Left lung (tissue), 4 donors: ENCODE measurements at regions not wholly inside any gene's neighbourhood (a gene's known extent, or its start where the extent isn't known, plus 50 kb on each side); places are given as distances from the start of the nearest gene placed in this dataset.

Experiments
- ATAC-seq: fragments of 200-7000 bp; cut with Tn5 transposase; one replicate; pipeline ENCODE4 v1.9.1; 2020; ENCODE audit warnings: moderate library complexity
- DNase-seq, 4 donors: peaks; one replicate each; pipeline ENCODE4 v3.0.0-alpha.2; 2013 to 2020
- H3K27ac ChIP-seq, 2 donors: fragments of 200-600 bp; sonication (generic) in 1 of 2; one replicate each; pipeline versions ENCODE4 v1.5.0 to v1.8.0; 2020 to 2021
- H3K27me3 ChIP-seq, 2 donors: fragments of 200-600 bp; sonication (generic) in 1 of 2; one replicate each; pipeline versions ENCODE4 v1.5.0 to v1.8.0; 2020 to 2021
- H3K36me3 ChIP-seq, 2 donors: fragments of 200-600 bp; sonication (generic) in 1 of 2; one replicate each; pipeline versions ENCODE4 v1.5.0 to v1.8.0; 2020 to 2021
- H3K4me1 ChIP-seq, 2 donors: fragments of 200-600 bp; one replicate each; pipeline ENCODE4 v1.8.0; 2021
- H3K4me3 ChIP-seq, 2 donors: fragments of 200-600 bp; sonication (generic) in 1 of 2; one replicate each; pipeline versions ENCODE4 v1.5.0 to v1.8.0; 2020 to 2021; ENCODE audit warnings: mild to moderate bottlenecking in 1 of 2
- H3K9me3 ChIP-seq, 2 donors: fragments of 200-600 bp; sonication (generic) in 1 of 2; one replicate each; pipeline versions ENCODE4 v1.5.0 to v1.8.0; 2020 to 2021
- CTCF ChIP-seq, 2 donors: fragments of 200-600 bp; sonication (generic) in 1 of 2; IDR thresholded peaks; one replicate each; pipeline versions ENCODE4 v1.5.0 to v1.8.0; 2021; ENCODE audit warnings: antibody characterized with exemption in 2 of 2
- intact Hi-C, 2 donors: fragments of 100-400 bp; cut with DNase I; formaldehyde crosslinking; loops; one replicate each; pipeline versions ENCODE4 v1.11.2 to v1.14.2; 2022
- donor health status: DM: no; HTN: yes; CAD: no.
- donor health status: DM: no; HTN: no; CAD: no.

DNA sequence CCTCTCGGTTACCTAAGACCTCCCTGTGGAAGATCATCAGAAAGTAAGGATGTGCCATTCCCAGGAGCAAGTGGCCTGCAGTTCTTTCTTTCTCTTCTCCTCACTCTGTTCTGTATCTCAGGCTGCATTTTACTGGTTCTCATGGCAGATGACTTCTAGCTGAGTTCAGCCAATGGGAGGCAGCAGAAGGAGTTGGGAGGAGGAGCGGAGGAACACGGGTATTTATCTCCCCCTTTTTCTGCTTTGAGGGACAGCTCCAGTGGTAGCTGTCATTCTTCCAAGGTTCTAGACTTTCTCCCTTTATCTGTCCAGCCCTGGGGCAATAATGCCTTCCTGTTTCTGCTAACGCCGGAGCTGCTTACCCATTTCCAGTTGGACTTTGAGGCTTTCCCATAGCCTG lies 339.9 kb downstream of the NR2F2 start:
- no peak overlapping the region for H3K4me3 ChIP-seq
- no peak for TF ChIP-seq CTCF (IDR thresholded peaks at IDR 0.05)
- intact Hi-C loops, result no loop called here
- peaks cover 0 to 4% of the 10 kb centered on the region in 2 donors for H3K9me3 ChIP-seq
- H3K27ac ChIP-seq, result no peak overlapping the region
- no peaks in the 10 kb centered on the region for H3K36me3 ChIP-seq
- ATAC-seq, result no peak
- H3K4me1 ChIP-seq, result no peaks in the 10 kb centered on the region
- no peak for DNase-seq
- H3K27me3 ChIP-seq, result no peaks in the 10 kb centered on the region

DNA sequence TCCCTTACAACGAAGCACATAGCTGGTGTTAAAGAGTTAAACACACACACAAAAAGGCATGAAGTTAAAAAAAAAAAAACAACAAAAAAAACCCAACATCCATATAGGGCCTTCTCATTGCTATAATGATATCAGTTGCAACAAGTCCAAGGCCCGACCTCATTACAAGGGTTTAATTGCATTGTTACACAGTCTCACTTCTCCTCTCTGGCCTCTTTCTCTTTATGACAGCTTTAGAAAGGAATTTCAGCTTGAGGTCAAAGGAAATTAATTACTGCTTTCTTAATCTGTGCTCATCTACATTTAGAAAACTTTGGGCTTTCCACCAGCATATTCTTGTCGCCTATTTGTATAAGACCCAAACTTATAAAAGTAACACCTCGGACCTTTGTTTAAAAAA lies 342.1 kb downstream of the NR2F2 start:
- intact Hi-C loops, result no loop called here
- H3K36me3 ChIP-seq, result no peaks in the 10 kb centered on the region
- no peak overlapping the region for H3K27ac ChIP-seq
- no peak for TF ChIP-seq CTCF (IDR thresholded peaks at IDR 0.05)
- H3K4me3 ChIP-seq, result no peak overlapping the region
- DNase-seq (no peak), ATAC-seq (no peak)
- H3K4me1 ChIP-seq, result no peaks in the 10 kb centered on the region
- H3K9me3 ChIP-seq, result no peaks in the 10 kb centered on the region
- H3K27me3 ChIP-seq, result no peaks in the 10 kb centered on the region

DNA sequence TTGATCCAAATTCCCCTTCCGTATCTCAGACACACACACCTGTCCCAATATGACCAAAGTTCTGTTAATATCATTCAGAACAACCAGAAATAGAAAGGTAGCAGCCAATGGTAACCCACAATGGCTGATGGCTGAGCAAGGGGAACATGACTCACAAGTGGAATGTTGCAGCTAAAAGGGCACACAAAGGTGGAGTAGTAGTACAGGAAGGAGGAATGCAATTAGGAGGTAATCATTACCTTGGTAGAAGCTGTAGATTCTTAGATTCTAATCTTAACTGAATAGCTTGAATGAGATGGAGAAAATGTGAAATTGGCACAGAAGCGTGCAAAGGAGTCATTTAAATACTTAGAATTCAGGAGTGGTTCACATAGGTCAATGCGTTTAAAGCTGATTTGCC lies 347.9 kb downstream of the NR2F2 start:
- Histone ChIP-seq H3K4me1 (no peaks in the 10 kb centered on the region), H3K4me3 (no peak overlapping the region), H3K9me3 (no peaks in the 10 kb centered on the region), H3K36me3 (no peaks in the 10 kb centered on the region), H3K27me3 (no peaks in the 10 kb centered on the region), H3K27ac (no peak overlapping the region)
- TF ChIP-seq CTCF (IDR thresholded peaks at IDR 0.05), result no peak
- ATAC-seq (no peak), DNase-seq (no peak)
- intact Hi-C loops, result no loop called here

DNA sequence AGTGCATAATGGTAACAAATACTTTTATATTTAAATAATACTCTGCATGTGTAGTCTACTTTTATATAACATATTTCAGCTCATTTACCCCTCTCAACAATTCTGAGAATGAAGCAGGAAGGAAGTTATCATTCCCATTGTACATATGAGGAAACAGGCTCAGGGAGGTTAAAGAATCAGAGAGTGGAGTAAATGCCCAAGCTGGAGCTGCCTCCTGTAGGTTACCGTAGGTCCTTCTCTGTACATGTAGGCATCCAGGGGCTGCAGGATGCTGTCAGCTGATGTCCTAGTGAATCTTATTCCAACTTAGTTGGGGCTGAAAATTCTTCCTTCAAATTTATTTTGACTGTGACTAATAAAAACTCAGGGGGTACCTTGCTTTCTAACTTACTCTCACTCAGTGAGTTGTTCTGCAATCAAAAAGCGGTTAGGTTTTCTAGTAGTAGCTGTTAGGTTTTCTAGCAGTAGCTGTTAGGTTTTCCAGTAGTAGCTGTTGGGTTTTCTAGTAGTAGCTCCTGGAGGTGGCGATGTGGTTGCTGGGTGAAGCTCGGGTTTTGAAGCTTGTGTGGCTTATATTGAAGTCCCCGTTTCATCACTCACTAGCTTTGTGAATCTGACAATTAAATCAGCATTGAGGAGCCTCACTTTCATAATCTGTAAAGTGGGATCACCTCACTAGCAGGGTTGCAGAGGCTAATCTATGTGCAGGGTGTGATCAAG lies 357.0 kb downstream of the NR2F2 start:
- Histone ChIP-seq H3K4me1 (no peaks in the 10 kb centered on the region), H3K36me3 (no peaks in the 10 kb centered on the region), H3K27ac (no peak overlapping the region), H3K9me3 (no peaks in the 10 kb centered on the region), H3K27me3 (no peaks in the 10 kb centered on the region), H3K4me3 (no peak overlapping the region)
- TF ChIP-seq CTCF (IDR thresholded peaks at IDR 0.05), result no peak
- no peak for DNase-seq
- intact Hi-C loops, result no loop called here
- ATAC-seq, result no peak

DNA sequence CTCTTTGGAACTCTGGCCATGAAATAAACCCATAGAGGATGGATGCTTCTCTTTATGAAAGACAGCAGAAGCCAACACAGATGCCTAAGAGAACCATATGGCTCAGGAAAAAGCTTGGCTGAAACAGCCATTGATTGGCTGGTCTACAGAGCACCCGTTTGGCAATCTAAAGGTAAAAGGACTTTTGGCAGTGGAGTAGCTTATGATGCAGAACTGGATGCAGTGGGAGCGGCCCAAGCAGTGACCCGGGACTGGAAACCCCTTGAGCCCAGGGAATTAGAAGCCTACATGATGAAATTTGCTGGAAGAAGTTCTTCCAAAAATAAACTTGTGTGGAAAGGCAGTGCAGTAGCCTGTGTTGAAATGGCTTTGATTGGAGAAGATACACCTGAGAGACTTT lies 360.2 kb downstream of the NR2F2 start:
- H3K4me1 ChIP-seq, result no peaks in the 10 kb centered on the region
- H3K4me3 ChIP-seq, result no peak overlapping the region
- intact Hi-C loops, result no loop called here
- no peaks in the 10 kb centered on the region for H3K9me3 ChIP-seq
- no peak for ATAC-seq
- no peaks in the 10 kb centered on the region for H3K36me3 ChIP-seq
- no peak for DNase-seq
- H3K27ac ChIP-seq, result no peak overlapping the region
- H3K27me3 ChIP-seq, result no peaks in the 10 kb centered on the region
- no peak for TF ChIP-seq CTCF (IDR thresholded peaks at IDR 0.05)
